WERI-Rb-1 (cell line): ENCODE measurements at regions not wholly inside any gene's neighbourhood (a gene's known extent, or its start where the extent isn't known, plus 50 kb on each side); places are given as distances from the start of the nearest gene placed in this dataset.

ENCODE experiments used
- DNase-seq: peaks from one replicate; pipeline ENCODE4 v3.0.0-alpha.2; 2020
- H3K27ac ChIP-seq: fragments of 250-450 bp; sonication (Bioruptor Pico); 2 replicates; pipeline ENCODE4 v1.5.1; 2020; ENCODE audit warnings: mild to moderate bottlenecking, moderate library complexity
- H3K27me3 ChIP-seq: fragments of 250-450 bp; sonication (Bioruptor Pico); 2 replicates; pipeline ENCODE4 v1.5.1; 2021; ENCODE audit warnings: mild to moderate bottlenecking, low read depth, moderate library complexity; ENCODE audit not compliant: insufficient read depth, severe bottlenecking
- H3K36me3 ChIP-seq: fragments of 250-450 bp; sonication (Bioruptor Pico); 2 replicates; pipeline ENCODE4 v1.5.1; 2020; ENCODE audit warnings: mild to moderate bottlenecking, moderate library complexity
- H3K4me3 ChIP-seq: 2 replicates; pipeline ENCODE4 v1.5.1; 2011; ENCODE audit warnings: low read depth, mild to moderate bottlenecking, control low read depth, low read length
- H3K9me3 ChIP-seq: fragments of 250-450 bp; sonication (Bioruptor Pico); 2 replicates; pipeline ENCODE4 v1.5.1; 2021; ENCODE audit warnings: mild to moderate bottlenecking, moderate library complexity; ENCODE audit not compliant: severe bottlenecking
- CTCF ChIP-seq: IDR thresholded peaks from 2 replicates; pipeline ENCODE4 v1.5.1; 2011; ENCODE audit warnings: low read depth, mild to moderate bottlenecking, control low read depth, inconsistent platforms, low read length

DNA sequence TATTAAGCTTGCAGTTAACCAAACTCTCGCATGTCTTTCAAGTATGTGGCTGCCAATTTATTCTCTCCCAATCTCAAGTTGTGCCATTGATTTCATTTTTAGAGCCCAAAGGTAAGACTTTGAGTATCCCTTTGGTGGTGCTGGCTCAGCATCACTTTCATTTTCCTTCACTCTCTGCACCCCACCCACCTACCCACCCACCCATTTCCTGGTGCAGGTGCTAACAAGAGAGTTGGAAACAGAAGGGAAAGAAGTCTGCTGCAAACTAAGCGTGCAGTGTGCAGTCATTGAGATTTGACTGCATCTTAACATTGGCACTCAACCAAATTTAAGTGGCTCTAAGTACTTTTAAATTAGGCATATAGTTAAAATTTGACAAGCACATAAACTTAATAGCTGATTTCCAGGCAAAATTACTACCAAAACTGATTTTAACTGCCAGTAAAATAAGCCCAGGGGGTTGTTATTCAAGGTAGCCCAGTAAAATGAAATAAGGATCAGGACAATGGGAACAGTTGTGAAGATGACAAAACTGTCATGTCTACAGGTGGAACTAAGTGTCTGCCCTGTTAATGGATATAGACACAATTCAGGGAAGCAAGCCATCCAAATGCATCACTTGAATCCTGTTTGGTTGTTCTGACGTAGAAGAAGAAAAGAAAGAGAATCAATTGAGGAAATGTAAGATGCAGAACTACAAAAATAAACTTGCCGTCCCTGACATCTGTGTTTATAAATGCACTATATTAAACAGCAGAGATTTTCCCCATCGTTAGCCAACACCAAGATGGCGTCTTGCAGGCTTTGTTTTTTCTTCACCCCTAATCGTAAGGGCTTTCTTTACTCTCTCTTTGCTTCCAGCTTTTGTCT, 184.2 kb downstream of the KDR start:
- Histone ChIP-seq H3K27ac (no peak overlapping the region), H3K36me3 (no peaks in the 10 kb centered on the region), H3K9me3 (no peaks in the 10 kb centered on the region), H3K27me3 (peaks cover 37% of the 10 kb centered on the region), H3K4me3 (no peak overlapping the region)
- DNase-seq: no peak
- TF ChIP-seq CTCF: no peak

- H3K27ac ChIP-seq: no peak overlapping the region
- H3K9me3 ChIP-seq: no peaks in the 10 kb centered on the region
- H3K27me3 ChIP-seq: peaks cover 27% of the 10 kb centered on the region
- H3K4me3 ChIP-seq: no peak overlapping the region
- TF ChIP-seq CTCF: no peak
- DNase-seq: no peak
- H3K36me3 ChIP-seq: no peaks in the 10 kb centered on the region
Measured at GRCh38 chr4:54937501-54937900, 187.9 kb downstream of the KDR start.

GRCh38 chr4:54933579-54933978, 191.8 kb downstream of the KDR start:
- Histone ChIP-seq H3K27me3 (peaks cover 24% of the 10 kb centered on the region), H3K4me3 (no peak overlapping the region), H3K36me3 (no peaks in the 10 kb centered on the region), H3K27ac (no peak overlapping the region), H3K9me3 (no peaks in the 10 kb centered on the region)
- TF ChIP-seq CTCF: no peak
- no peak for DNase-seq

GRCh38 chr4:54930226-54930625, 195.2 kb downstream of the KDR start:
- H3K27me3 ChIP-seq: peaks cover 21% of the 10 kb centered on the region
- no peaks in the 10 kb centered on the region for H3K36me3 ChIP-seq
- no peak overlapping the region for H3K4me3 ChIP-seq
- no peaks in the 10 kb centered on the region for H3K9me3 ChIP-seq
- H3K27ac ChIP-seq: no peak overlapping the region
- no peak for DNase-seq
- TF ChIP-seq CTCF: no peak

GRCh38 chr4:54929459-54929858, 195.9 kb downstream of the KDR start:
- Histone ChIP-seq H3K9me3 (no peaks in the 10 kb centered on the region), H3K27ac (no peak overlapping the region), H3K27me3 (peaks cover 17% of the 10 kb centered on the region), H3K36me3 (no peaks in the 10 kb centered on the region), H3K4me3 (no peak overlapping the region)
- TF ChIP-seq CTCF: no peak
- DNase-seq: no peak

DNA sequence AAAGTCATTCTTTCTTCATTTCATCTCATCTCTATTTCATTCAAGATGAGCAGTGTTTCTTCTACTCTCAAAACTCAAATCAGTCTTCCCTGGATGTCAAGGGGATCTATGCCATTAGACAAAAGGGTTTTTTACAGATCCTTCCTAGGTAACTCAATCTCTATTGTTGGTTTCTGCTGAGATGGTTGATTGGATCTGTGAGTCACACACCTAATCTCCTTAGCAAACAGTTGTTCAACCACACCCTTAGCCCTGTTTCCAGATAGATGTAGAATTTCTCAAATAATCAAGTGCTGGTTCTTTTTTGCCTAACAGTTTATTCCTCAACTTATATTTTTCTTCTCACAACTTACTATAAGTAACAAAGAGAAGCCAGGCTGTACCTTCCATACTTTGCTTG, 200.5 kb downstream of the KDR start:
- no peak for DNase-seq
- no peak for TF ChIP-seq CTCF
- Histone ChIP-seq H3K27me3 (peaks cover 13% of the 10 kb centered on the region), H3K9me3 (no peaks in the 10 kb centered on the region), H3K27ac (no peak overlapping the region), H3K4me3 (no peak overlapping the region), H3K36me3 (no peaks in the 10 kb centered on the region)
